Activated CD8-positive, alpha-beta memory T cell treated with anti-CD3 and anti-CD28 coated beads for 36 hours (primary cell): ENCODE measurements at regions not wholly inside any gene's neighbourhood (a gene's known extent, or its start where the extent isn't known, plus 50 kb on each side); places are given as distances from the start of the nearest gene placed in this dataset.

Experiments used
- CTCF ChIA-PET: fragments of 350-600 bp; sonication (Branson Sonifier 250); formaldehyde crosslinking; loops from one replicate; lab custom pipeline; 2021; ENCODE audit warnings: antibody characterized with exemption; lab: Charles Lee
- POLR2A ChIA-PET: fragments of 350-600 bp; sonication (Branson Sonifier 250); formaldehyde crosslinking; loops from one replicate; lab custom pipeline; 2021; ENCODE audit warnings: antibody characterized with exemption; lab: Charles Lee

DNA sequence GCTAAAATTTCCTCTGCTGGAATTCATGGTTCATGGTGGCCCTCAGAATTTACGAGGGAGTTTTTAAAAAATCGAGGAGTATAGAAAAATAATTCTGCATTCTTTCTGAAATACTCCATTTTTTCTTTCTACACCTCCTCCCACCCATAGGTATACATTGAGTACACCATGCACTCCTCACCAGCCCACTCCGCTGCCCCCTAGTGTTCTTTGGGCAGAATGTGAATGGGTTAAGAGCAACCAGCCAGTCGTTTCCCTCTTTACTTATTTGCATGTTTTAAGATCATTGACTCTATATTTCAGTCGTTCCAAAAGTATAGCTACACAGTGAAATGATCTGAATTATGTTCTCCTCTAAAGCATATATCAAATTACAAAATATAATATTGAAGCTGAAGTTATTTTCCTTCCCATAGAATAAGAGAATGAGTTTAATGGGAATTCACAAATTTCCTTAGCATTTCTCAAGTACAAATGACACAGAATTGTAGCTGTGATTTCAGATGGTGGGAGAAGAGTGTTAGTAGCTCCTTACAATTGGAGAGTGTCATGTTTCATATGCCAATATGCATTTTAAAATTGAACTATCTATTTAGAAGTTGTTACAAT lies 977.7 kb upstream of the SLC35B3 start:
- CTCF ChIA-PET = no interaction called here
- POLR2A ChIA-PET = no interaction called here

- POLR2A ChIA-PET = no interaction called here
- CTCF ChIA-PET = no interaction called here
These were observed 973.8 kb upstream of the SLC35B3 start for GRCh38 chr6:9409126-9409525.

DNA sequence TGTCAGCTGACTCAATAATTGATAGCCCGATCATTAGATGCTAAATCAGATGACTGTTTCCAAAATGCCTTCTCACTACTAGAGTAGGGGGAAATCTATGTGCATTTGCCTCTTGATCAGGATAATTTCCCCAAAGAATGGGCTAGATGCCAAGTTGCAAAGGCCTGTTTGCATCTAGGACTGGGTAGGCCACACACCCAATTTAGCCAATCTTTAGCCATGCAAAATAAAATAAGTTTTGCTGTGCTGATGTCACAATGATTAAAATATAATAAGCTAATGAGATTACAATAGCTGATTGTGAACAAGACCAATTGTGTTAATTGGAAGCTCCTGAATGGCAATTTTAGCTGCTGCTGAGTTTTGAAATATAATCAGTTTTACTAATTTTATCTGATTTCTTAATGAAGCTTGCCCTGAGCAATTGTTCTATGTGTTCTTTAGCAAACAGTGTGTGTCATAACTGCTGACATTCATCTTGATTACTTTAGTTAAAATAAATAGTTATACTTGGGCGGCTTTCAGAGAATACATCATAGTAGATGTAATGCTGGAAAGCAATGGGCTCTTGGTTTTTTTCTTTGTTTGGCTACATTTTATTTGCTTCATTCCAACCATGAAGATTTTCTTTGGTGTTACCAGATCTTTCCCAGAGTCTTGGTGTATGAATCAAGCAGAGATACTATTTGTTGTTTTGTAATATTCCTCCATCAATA lies 973.2 kb upstream of the SLC35B3 start:
- ChIA-PET POLR2A (no interaction called here), CTCF (no interaction called here)

GRCh38 chr6:9405825-9406224 lies 970.5 kb upstream of the SLC35B3 start:
- ChIA-PET CTCF (no interaction called here), POLR2A (no interaction called here)

GRCh38 chr6:9405369-9405768 lies 970.0 kb upstream of the SLC35B3 start:
- ChIA-PET POLR2A (no interaction called here), CTCF (no interaction called here)

GRCh38 chr6:9404351-9405146 lies 969.2 kb upstream of the SLC35B3 start:
- POLR2A ChIA-PET = no interaction called here

GRCh38 chr6:9403736-9404135 lies 968.4 kb upstream of the SLC35B3 start:
- ChIA-PET CTCF (no interaction called here), POLR2A (no interaction called here)

More at GRCh38 chr6:9404351-9405146, 969.2 kb upstream of the SLC35B3 start:
- CTCF ChIA-PET = no interaction called here

DNA sequence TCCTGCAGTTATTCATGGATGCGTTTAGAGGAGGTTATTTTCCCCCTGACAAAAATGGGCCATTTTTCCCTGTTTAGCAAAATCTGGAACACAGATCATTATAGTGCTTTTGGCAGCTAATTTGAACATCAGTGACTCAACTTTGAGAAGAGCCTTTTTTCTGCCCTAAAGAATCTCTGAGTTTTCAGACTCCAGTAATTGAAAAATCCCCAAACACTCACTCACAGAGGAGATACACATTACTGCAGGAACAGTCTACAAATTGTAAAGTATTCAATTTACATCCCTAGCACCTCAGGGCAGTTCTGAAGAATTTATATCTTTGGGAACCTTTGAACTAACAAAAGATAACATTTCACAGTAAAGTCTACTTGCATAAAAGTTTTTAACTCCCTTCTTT lies 966.6 kb upstream of the SLC35B3 start:
- CTCF ChIA-PET = no interaction called here
- POLR2A ChIA-PET = no interaction called here

GRCh38 chr6:9399916-9400315 lies 964.6 kb upstream of the SLC35B3 start:
- ChIA-PET POLR2A (no interaction called here), CTCF (no interaction called here)

- ChIA-PET POLR2A (no interaction called here), CTCF (no interaction called here)
These were observed 963.5 kb upstream of the SLC35B3 start for GRCh38 chr6:9398767-9399373.

- CTCF ChIA-PET = no interaction called here
- POLR2A ChIA-PET = no interaction called here
These were observed 962.9 kb upstream of the SLC35B3 start for GRCh38 chr6:9398071-9398766.

DNA sequence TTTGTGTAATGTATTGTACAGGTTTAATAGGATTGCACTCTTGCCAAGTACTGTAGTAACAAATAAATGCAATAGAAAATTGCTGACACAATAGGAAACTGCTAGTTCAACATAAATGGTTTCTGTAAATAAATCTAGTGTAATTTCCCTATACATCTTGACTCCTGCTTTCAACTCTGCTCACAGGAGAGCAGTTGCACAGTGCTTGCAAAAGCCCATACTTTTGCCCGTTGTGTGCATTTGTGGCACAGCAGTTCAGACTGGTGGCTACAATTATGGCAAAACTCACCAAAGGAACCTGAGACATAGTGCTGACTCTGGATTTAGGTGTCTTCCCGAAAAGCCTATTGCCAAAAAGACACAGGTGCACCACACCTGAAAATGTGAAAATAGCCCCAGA lies 953.3 kb upstream of the SLC35B3 start:
- ChIA-PET CTCF (no interaction called here), POLR2A (no interaction called here)

DNA sequence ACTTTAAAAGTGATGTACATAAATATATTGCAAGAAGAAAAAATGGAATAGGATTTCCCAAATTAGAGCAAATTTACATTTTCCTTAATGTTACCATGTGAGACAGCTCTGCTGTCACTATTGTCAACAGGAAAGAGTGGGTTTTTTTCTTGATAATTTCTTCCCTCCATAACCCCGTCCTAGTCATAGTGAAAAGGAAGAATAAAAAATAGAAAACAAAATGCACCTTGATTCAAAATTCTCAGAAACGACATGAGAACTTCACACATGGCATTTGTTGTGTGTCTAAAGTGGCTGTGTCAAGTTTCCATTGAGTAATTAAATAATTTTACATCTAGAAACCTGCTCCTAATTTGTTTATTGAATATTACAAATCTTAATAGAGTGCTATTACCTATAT lies 945.2 kb upstream of the SLC35B3 start:
- ChIA-PET POLR2A (no interaction called here), CTCF (no interaction called here)

- ChIA-PET CTCF (no interaction called here), POLR2A (no interaction called here)
These were observed 938.0 kb upstream of the SLC35B3 start for GRCh38 chr6:9373308-9373707.

DNA sequence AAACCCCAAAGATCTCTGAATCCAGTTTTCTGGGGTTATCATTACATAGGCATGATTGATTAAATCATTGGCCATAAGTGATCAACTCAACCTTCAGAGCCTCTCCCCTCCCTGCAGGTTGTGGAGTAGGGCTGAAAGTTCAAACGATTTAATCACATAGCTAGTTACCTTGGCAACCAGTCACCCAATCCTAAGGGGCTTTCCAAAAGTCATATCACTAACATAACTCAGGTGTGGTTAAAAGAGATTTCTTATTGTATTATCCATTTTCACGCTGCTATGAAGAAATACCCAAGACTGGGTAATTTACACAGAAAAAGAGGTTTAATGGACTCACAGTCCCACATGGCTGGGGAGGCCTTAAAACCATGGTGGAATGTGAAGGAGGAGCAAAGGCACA lies 935.1 kb upstream of the SLC35B3 start:
- POLR2A ChIA-PET = no interaction called here
- CTCF ChIA-PET = no interaction called here

DNA sequence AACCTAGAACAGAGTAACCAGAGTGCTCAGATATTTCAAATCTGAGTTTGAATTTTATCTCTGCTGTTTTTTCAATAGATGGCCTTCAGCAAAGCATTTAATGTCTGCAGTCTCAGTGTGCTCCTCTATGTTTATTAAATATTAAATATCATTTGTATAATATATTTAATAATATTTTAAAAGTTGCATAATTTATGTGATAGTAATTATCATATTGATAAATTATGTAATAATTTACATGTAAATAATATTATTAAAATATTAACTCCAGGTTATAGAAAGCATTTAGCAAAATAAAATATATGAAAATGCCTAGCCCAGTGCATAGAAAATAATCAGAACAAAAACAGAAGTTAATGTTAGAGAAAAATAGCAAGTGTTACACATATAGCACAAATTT lies 930.0 kb upstream of the SLC35B3 start:
- POLR2A ChIA-PET = no interaction called here
- CTCF ChIA-PET = no interaction called here

GRCh38 chr6:9361749-9362148 lies 926.4 kb upstream of the SLC35B3 start:
- CTCF ChIA-PET = no interaction called here
- POLR2A ChIA-PET = no interaction called here

DNA sequence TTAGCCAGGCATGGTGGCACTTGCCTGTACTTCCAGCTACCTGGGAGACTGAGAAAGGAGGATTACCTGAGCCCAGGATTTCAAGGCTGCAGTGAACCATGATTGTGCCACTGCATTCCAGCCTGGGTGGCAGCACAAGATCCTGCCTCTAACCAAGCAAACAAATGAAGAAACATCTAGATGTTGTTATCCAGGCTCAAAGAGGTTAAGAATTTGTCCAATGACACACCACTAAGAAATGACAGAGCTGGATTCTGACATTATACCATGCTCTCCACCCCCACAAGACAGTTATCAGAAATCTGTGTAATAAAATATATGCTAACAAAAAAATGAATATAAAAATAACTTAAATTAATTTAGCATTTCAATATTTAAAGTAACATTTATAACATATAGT lies 925.5 kb upstream of the SLC35B3 start:
- ChIA-PET POLR2A (no interaction called here), CTCF (no interaction called here)

GRCh38 chr6:9347608-9348007 lies 912.3 kb upstream of the SLC35B3 start:
- CTCF ChIA-PET = no interaction called here
- POLR2A ChIA-PET = no interaction called here

DNA sequence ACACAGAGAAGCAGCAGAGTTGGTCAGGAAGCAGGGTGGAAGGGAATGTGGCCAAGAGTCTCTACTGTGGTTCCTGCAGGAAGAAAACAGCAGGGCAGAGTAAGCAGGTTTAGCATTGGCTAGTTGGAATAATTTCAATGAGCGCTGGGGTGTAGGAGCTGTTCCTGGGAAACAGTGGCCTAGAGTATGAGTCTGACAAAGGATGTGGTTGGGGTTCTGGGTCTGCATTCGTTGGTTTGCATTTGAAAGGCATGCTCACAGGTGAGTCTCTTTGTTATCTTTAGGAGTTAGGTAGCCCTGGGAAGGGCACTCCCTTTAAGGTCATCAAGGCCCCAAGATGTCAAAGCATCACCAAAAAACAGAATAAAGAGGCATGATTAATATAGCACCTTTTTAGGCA lies 911.6 kb upstream of the SLC35B3 start:
- CTCF ChIA-PET = no interaction called here

More for the DNA sequence above, 911.6 kb upstream of the SLC35B3 start:
- POLR2A ChIA-PET = no interaction called here
